ENCODE measurements at regions not wholly inside any gene's neighbourhood (a gene's known extent, or its start where the extent isn't known, plus 50 kb on each side); places are given as distances from the start of the nearest gene placed in this dataset.
"Not testable (repeated sequence)": the region's sequence is repeated elsewhere in the genome, so short reads cannot be mapped to it uniquely, and the experiment has no call there.

DNA sequence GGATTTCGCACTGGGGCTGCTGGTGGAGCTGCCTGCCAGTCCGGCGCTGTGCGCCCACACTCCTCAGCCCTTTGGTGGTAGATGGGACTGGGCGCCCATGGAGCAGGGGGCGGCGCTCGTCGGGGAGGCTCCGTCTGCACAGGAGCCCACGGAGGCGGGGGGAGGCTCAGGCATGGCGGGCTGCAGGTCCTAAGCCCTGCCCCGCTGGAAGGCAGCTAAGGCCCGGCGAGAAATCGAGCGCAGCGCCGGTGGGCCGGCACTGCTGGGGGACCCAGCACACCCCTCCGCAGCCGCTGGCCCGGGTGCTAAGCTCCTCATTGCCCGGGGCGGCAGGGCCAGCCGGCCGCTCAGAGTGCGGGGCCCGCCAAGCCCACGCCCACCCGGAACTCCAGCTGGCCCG lies 370.9 kb downstream of the TEX13C start:
- TF ChIP-seq, protein P1, sequence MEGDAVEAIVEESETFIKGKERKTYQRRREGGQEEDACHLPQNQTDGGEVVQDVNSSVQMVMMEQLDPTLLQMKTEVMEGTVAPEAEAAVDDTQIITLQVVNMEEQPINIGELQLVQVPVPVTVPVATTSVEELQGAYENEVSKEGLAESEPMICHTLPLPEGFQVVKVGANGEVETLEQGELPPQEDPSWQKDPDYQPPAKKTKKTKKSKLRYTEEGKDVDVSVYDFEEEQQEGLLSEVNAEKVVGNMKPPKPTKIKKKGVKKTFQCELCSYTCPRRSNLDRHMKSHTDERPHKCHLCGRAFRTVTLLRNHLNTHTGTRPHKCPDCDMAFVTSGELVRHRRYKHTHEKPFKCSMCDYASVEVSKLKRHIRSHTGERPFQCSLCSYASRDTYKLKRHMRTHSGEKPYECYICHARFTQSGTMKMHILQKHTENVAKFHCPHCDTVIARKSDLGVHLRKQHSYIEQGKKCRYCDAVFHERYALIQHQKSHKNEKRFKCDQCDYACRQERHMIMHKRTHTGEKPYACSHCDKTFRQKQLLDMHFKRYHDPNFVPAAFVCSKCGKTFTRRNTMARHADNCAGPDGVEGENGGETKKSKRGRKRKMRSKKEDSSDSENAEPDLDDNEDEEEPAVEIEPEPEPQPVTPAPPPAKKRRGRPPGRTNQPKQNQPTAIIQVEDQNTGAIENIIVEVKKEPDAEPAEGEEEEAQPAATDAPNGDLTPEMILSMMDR (IDR thresholded peaks at IDR 0.05), result not testable (repeated sequence)
- not testable (repeated sequence) for TF ChIP-seq POLR2A, POLR2AphosphoS5, EP300 (IDR thresholded peaks at IDR 0.05)
